ENCODE measurements at regions not wholly inside any gene's neighbourhood (a gene's known extent, or its start where the extent isn't known, plus 50 kb on each side); places are given as distances from the start of the nearest gene placed in this dataset.

DNA sequence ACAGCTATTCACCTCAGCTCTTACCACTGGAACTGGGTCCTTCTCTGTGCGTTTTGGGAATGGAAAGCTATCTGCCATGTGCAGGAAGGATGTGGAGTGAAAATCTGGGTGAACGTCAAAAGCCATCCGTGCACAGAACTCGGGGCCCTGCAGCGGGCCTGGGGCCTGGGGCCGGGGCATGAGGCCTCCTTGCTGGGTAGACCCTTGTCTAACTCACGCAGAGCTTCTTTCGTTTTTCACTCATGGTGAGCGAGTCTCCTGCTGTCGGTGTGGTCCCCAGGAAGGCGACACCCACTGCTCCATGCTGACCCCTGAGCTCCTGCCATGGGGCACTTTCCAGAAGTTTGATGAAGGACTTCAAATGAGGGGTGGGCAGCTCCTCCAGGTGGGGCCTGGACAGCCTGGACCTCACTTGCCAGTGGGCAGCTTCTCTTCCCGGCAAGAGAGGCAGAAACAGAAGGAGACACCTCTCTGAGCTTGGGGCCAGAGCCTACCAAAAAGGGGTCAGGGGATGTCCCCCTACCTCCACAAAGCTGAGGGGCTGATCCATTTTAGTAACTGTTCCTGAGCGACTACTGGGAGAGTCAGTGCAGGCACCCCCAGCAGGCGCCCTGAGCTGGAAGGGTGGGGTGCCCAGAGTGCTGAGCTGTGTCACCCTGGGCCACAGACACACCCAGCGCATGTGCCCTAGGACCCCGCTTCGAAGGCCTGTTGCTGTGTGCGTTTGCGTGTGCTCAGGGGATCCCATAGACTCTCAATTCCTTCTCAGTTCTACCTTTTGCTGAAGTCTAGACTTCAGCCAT, 117.7 kb upstream of the HDAC4 start:
- H3K4me3 Mint-ChIP-seq: no peak overlapping the region
- peaks cover 0 to 43% of the 10 kb centered on the region in 2 experiments for H3K27me3 ChIP-seq (replicated peaks in 1 of 2; ENCODE audit: control insufficient read depth in 2 of 2, extremely low read depth in 1 of 2, insufficient read depth in 2 of 2, low read length in 1 of 2)
- CTCF ChIA-PET: no interaction called here
- DNase-seq (no peak), ATAC-seq (replicated peaks in 1 of 4) (no peak)
- H3K4me1 ChIP-seq (ENCODE audit: control insufficient read depth in 1 of 2, extremely low read depth in 1 of 2, insufficient read depth in 2 of 2, low read length in 2 of 2): no peaks in the 10 kb centered on the region
- no peaks in the 10 kb centered on the region for H3K36me3 ChIP-seq (ENCODE audit: control insufficient read depth in 2 of 2, extremely low read depth in 1 of 2, insufficient read depth in 1 of 2, low read length in 1 of 2)
- H3K4me3 ChIP-seq (ENCODE audit: control insufficient read depth in 1 of 2, extremely low read depth in 1 of 2, low read length in 1 of 2): no peak overlapping the region
- peaks cover 2 to 7% (median 4%) of the 10 kb centered on the region in 3 donors for H3K4me1 Mint-ChIP-seq
- POLR2A ChIA-PET: interaction anchor here in 1 of 2 donors (0.6 kb wide), 1 partner anchor 429 kb away, joined by 3 read pairs; no protein-coding TSS in a partner anchor
- no peaks in the 10 kb centered on the region for H3K9me3 ChIP-seq
- H3K27ac ChIP-seq (ENCODE audit: low read length): no peak overlapping the region
- H3K9me3 Mint-ChIP-seq: no peaks in the 10 kb centered on the region
- H3K36me3 Mint-ChIP-seq: no peaks in the 10 kb centered on the region
- WGBS (ENCODE audit: insufficient coverage): 94% methylated on average over 17 of the region's 19 CpGs
- no peaks in the 10 kb centered on the region for H3K27me3 Mint-ChIP-seq
- no peak overlapping the region for H3K27ac Mint-ChIP-seq

DNA sequence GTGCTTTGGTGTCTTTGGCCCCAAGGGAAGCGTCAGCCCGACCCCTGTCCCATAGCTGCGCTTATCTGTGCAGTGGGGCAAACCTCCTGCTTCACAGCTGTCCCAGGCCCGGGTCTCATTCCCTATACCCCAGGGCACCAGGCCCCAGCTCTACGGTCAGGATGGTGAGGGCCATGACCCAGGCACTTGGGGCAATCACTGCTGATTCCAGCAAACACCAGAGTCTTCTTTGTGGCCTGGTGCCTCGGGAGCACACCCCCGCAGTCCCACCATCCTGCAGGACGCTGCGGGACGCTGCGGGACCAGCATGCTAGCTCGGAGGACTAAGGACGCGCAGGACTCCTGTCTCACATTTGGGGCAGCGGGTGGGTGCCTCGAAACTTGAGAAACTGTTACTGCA, 116.9 kb upstream of the HDAC4 start:
- WGBS (ENCODE audit: insufficient coverage): 87% methylated on average over 15 of the region's 16 CpGs
- Mint-ChIP-seq H3K4me1 (peaks cover 2 to 7% (median 4%) of the 10 kb centered on the region in 3 donors), H3K27me3 (no peaks in the 10 kb centered on the region), H3K9me3 (no peaks in the 10 kb centered on the region), H3K27ac (no peak overlapping the region), H3K36me3 (no peaks in the 10 kb centered on the region), H3K4me3 (no peak overlapping the region)
- ATAC-seq (replicated peaks in 1 of 4): no peak
- ChIA-PET POLR2A (interaction anchor here in 1 of 2 donors (0.6 kb wide), 1 partner anchor 428 kb away, joined by 3 read pairs; no protein-coding TSS in a partner anchor), CTCF (no interaction called here)
- H3K4me3 ChIP-seq (ENCODE audit: control insufficient read depth in 1 of 2, extremely low read depth in 1 of 2, low read length in 1 of 2): no peak overlapping the region
- no peak for DNase-seq
- H3K36me3 ChIP-seq (ENCODE audit: control insufficient read depth in 2 of 2, extremely low read depth in 1 of 2, insufficient read depth in 1 of 2, low read length in 1 of 2): no peaks in the 10 kb centered on the region
- peaks cover 0 to 36% of the 10 kb centered on the region in 2 experiments for H3K27me3 ChIP-seq (replicated peaks in 1 of 2; ENCODE audit: control insufficient read depth in 2 of 2, extremely low read depth in 1 of 2, insufficient read depth in 2 of 2, low read length in 1 of 2)
- no peaks in the 10 kb centered on the region for H3K4me1 ChIP-seq (ENCODE audit: control insufficient read depth in 1 of 2, extremely low read depth in 1 of 2, insufficient read depth in 2 of 2, low read length in 2 of 2)
- H3K27ac ChIP-seq (ENCODE audit: low read length): no peak overlapping the region
- H3K9me3 ChIP-seq: no peaks in the 10 kb centered on the region

DNA sequence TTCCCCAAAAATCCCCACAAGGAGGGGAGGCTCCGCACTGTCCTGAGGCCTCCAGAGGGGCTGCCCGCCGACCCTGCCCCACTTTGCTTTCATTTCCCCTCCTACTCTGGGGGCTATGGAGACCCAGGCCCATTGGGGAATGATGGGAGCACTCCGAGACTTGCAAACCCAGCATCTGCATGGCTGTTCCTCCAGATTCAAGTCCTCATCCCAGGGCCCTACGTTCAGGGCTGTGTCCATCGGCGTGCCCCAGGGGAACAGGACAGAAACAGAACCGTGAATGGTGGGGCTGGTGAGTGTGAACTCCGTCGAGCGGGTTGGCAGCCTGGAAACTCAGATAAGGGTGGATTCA, 116.1 kb upstream of the HDAC4 start:
- H3K9me3 Mint-ChIP-seq: no peaks in the 10 kb centered on the region

DNA sequence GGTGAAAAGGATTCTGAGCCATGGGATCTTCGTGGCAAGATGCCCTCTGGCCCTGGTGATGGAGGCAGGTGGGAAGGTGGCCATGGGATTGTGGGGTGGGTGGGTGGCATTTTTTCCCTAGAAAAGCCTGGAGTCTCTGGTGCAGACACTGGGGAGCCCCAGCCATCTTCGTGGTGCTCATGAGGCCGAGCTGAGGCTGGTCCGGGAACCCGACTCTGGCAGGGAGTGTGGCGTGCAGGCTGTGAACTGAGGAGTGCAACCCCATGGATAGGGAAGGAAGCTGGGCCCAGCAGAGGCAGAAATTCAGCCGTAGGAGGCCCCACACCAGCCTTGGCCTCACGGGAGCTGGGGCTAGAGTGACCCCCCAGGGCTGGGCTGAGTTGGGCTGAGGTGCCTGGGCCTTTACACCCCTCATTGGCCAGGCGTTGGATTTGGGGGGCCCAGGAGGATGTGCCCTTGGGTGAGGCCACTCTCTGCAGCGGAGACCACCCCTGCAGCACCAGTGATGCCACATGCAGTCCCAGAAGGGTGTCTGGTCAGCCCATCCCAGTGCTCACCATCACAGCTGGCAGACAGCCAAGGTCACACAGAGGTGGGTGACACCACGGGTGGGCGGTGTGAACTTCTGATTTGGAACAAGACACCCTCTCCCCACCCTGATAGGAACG, 115.6 kb upstream of the HDAC4 start:
- H3K27ac ChIP-seq (ENCODE audit: low read length): no peak overlapping the region

More for the DNA sequence above, 116.1 kb upstream of the HDAC4 start:
- Histone ChIP-seq H3K4me3 (ENCODE audit: control insufficient read depth in 1 of 2, extremely low read depth in 1 of 2, low read length in 1 of 2) (no peak overlapping the region), H3K27ac (ENCODE audit: low read length) (no peak overlapping the region), H3K4me1 (ENCODE audit: control insufficient read depth in 1 of 2, extremely low read depth in 1 of 2, insufficient read depth in 2 of 2, low read length in 2 of 2) (no peaks in the 10 kb centered on the region), H3K36me3 (ENCODE audit: control insufficient read depth in 2 of 2, extremely low read depth in 1 of 2, insufficient read depth in 1 of 2, low read length in 1 of 2) (no peaks in the 10 kb centered on the region), H3K27me3 (replicated peaks in 1 of 2; ENCODE audit: control insufficient read depth in 2 of 2, extremely low read depth in 1 of 2, insufficient read depth in 2 of 2, low read length in 1 of 2) (peaks cover 0 to 29% of the 10 kb centered on the region in 2 experiments), H3K9me3 (no peaks in the 10 kb centered on the region)
- Mint-ChIP-seq H3K4me3 (no peak overlapping the region), H3K36me3 (no peaks in the 10 kb centered on the region), H3K4me1 (peaks cover 2 to 7% (median 4%) of the 10 kb centered on the region in 3 donors), H3K27ac (no peak overlapping the region), H3K27me3 (no peaks in the 10 kb centered on the region)
- WGBS (ENCODE audit: insufficient coverage): 86% methylated on average over 6 of the region's 11 CpGs
- DNase-seq (no peak), ATAC-seq (replicated peaks in 1 of 4) (no peak)
- POLR2A ChIA-PET: no interaction called here
- CTCF ChIA-PET: no interaction called here

DNA sequence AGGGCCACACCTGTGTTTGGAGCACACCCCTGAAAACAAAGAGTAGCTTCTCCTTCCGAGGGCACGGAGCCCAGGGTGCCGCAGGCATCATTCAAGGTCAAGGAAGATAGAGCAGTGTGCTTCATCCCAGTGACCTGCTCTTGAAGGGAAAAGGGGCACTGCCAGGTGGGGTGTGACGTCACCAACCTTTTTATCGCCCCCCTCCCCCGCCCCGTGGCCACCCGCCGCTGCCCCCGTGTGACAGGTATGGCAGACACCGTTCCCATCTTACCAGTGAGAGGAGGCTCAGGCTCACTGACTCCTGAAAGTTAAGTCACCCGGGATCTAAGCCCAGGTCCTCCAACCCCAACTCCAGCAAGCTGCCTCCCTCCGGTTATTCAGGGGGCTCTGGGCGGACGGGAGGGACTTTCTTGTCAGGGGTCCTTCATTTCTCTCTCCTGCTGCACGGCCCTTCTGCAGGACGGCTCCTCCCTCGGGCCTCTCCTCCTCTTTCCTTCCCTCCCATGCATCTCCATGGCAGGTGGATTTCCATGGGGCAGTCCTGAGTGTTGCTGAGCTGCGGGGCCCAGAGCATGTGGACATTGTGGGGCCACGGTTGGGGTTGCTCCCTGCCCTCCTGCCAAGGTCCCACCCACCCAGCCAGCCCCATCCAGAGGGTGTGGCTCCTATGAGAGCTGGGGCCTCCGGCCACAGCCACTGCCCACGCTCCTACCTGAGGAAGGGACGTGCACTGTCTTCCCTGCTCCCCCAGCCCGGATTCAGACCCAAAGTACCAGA, 114.1 kb upstream of the HDAC4 start:
- H3K4me3 Mint-ChIP-seq: no peak overlapping the region

More for the DNA sequence above, 115.6 kb upstream of the HDAC4 start:
- no peak for ATAC-seq (replicated peaks in 1 of 4)
- Histone ChIP-seq H3K27me3 (replicated peaks in 1 of 2; ENCODE audit: control insufficient read depth in 2 of 2, extremely low read depth in 1 of 2, insufficient read depth in 2 of 2, low read length in 1 of 2) (peaks cover 0 to 28% of the 10 kb centered on the region in 2 experiments), H3K4me1 (ENCODE audit: control insufficient read depth in 1 of 2, extremely low read depth in 1 of 2, insufficient read depth in 2 of 2, low read length in 2 of 2) (no peaks in the 10 kb centered on the region), H3K9me3 (no peaks in the 10 kb centered on the region), H3K4me3 (ENCODE audit: control insufficient read depth in 1 of 2, extremely low read depth in 1 of 2, low read length in 1 of 2) (no peak overlapping the region), H3K36me3 (ENCODE audit: control insufficient read depth in 2 of 2, extremely low read depth in 1 of 2, insufficient read depth in 1 of 2, low read length in 1 of 2) (no peaks in the 10 kb centered on the region)
- Mint-ChIP-seq H3K36me3 (no peaks in the 10 kb centered on the region), H3K27me3 (no peaks in the 10 kb centered on the region), H3K27ac (no peak overlapping the region), H3K4me3 (no peak overlapping the region), H3K4me1 (peaks cover 2 to 7% (median 4%) of the 10 kb centered on the region in 3 donors), H3K9me3 (no peaks in the 10 kb centered on the region)
- DNase-seq: no peak
- POLR2A ChIA-PET: no interaction called here
- WGBS (ENCODE audit: insufficient coverage): 76% methylated on average over 10 of the region's 13 CpGs
- CTCF ChIA-PET: no interaction called here

DNA sequence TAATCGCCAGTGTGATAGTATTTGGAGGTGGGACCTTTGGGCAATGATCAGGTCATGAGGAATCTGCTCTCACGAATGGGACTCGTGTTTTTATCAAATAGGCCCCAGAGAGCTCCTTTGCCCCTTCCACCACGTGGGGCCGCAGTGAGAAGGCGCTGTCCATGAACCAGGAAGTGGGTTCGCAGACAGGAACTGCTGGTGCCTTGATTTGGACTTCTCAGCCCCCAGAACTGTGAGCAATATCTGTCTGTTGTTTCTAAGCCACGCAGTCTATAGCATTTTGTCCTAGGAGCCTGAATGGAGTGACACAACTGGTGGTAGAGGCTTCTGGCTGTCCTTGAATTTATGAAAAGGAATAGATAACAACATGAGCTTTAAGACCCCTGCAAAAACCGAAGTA, 111.2 kb upstream of the HDAC4 start:
- Mint-ChIP-seq H3K4me1 (peaks cover 0 to 7% (median 0%) of the 10 kb centered on the region in 3 donors), H3K9me3 (no peaks in the 10 kb centered on the region), H3K4me3 (no peak overlapping the region), H3K36me3 (no peaks in the 10 kb centered on the region), H3K27me3 (no peaks in the 10 kb centered on the region), H3K27ac (no peak overlapping the region)
- DNase-seq: no peak
- Histone ChIP-seq H3K27ac (ENCODE audit: low read length) (no peak overlapping the region), H3K36me3 (ENCODE audit: control insufficient read depth in 2 of 2, extremely low read depth in 1 of 2, insufficient read depth in 1 of 2, low read length in 1 of 2) (no peaks in the 10 kb centered on the region), H3K27me3 (replicated peaks in 1 of 2; ENCODE audit: control insufficient read depth in 2 of 2, extremely low read depth in 1 of 2, insufficient read depth in 2 of 2, low read length in 1 of 2) (peaks cover 0 to 11% of the 10 kb centered on the region in 2 experiments), H3K4me1 (ENCODE audit: control insufficient read depth in 1 of 2, extremely low read depth in 1 of 2, insufficient read depth in 2 of 2, low read length in 2 of 2) (no peaks in the 10 kb centered on the region), H3K9me3 (no peaks in the 10 kb centered on the region), H3K4me3 (ENCODE audit: control insufficient read depth in 1 of 2, extremely low read depth in 1 of 2, low read length in 1 of 2) (no peak overlapping the region)
- POLR2A ChIA-PET: no interaction called here
- ATAC-seq (replicated peaks in 1 of 4): no peak
- 83% methylated on average over 7 of the region's 9 CpGs for WGBS (ENCODE audit: insufficient coverage)
- CTCF ChIA-PET: no interaction called here

More for the DNA sequence above, 114.1 kb upstream of the HDAC4 start:
- Mint-ChIP-seq H3K36me3 (no peaks in the 10 kb centered on the region), H3K27me3 (no peaks in the 10 kb centered on the region), H3K27ac (no peak overlapping the region), H3K9me3 (no peaks in the 10 kb centered on the region), H3K4me1 (peaks cover 2 to 7% (median 4%) of the 10 kb centered on the region in 3 donors)
- POLR2A ChIA-PET: no interaction called here
- Histone ChIP-seq H3K36me3 (ENCODE audit: control insufficient read depth in 2 of 2, extremely low read depth in 1 of 2, insufficient read depth in 1 of 2, low read length in 1 of 2) (no peaks in the 10 kb centered on the region), H3K27ac (ENCODE audit: low read length) (no peak overlapping the region), H3K4me1 (ENCODE audit: control insufficient read depth in 1 of 2, extremely low read depth in 1 of 2, insufficient read depth in 2 of 2, low read length in 2 of 2) (no peaks in the 10 kb centered on the region), H3K27me3 (replicated peaks in 1 of 2; ENCODE audit: control insufficient read depth in 2 of 2, extremely low read depth in 1 of 2, insufficient read depth in 2 of 2, low read length in 1 of 2) (peaks cover 0 to 27% of the 10 kb centered on the region in 2 experiments), H3K4me3 (ENCODE audit: control insufficient read depth in 1 of 2, extremely low read depth in 1 of 2, low read length in 1 of 2) (no peak overlapping the region), H3K9me3 (no peaks in the 10 kb centered on the region)
- CTCF ChIA-PET: no interaction called here
- ATAC-seq (replicated peaks in 1 of 4): no peak
- WGBS (ENCODE audit: insufficient coverage): 90% methylated on average over 13 of the region's 24 CpGs
- DNase-seq: no peak
